ENCODE measurements at regions not wholly inside any gene's neighbourhood (a gene's known extent, or its start where the extent isn't known, plus 50 kb on each side); places are given as distances from the start of the nearest gene placed in this dataset.

- no peaks in the 10 kb centered on the region for H3K4me1 Mint-ChIP-seq (ENCODE audit: unreplicated experiment)
Measured at GRCh38 chr3:63092515-63092914, 185.6 kb upstream of the SYNPR start.

GRCh38 chr3:63094642-63095408 is 183.3 kb upstream of the SYNPR start:
- no peaks in the 10 kb centered on the region for H3K9me3 Mint-ChIP-seq (ENCODE audit: unreplicated experiment)
- H3K4me1 Mint-ChIP-seq (ENCODE audit: unreplicated experiment) = no peaks in the 10 kb centered on the region
- H3K36me3 Mint-ChIP-seq (ENCODE audit: low read depth, unreplicated experiment) = no peaks in the 10 kb centered on the region
- H3K4me3 Mint-ChIP-seq (ENCODE audit: unreplicated experiment) = no peak overlapping the region
- no peak for DNase-seq (ENCODE audit: low spot score)
- no peaks in the 10 kb centered on the region for H3K27me3 Mint-ChIP-seq (ENCODE audit: unreplicated experiment)
- no peak for TF ChIP-seq CTCF (IDR thresholded peaks at IDR 0.05; ENCODE audit: unreplicated experiment)
- no peak overlapping the region for H3K27ac Mint-ChIP-seq (ENCODE audit: unreplicated experiment)

More at GRCh38 chr3:63092515-63092914, 185.6 kb upstream of the SYNPR start:
- no peak for DNase-seq (ENCODE audit: low spot score)
- no peak overlapping the region for H3K27ac Mint-ChIP-seq (ENCODE audit: unreplicated experiment)
- no peak for TF ChIP-seq CTCF (IDR thresholded peaks at IDR 0.05; ENCODE audit: unreplicated experiment)
- no peak overlapping the region for H3K4me3 Mint-ChIP-seq (ENCODE audit: unreplicated experiment)
- no peaks in the 10 kb centered on the region for H3K36me3 Mint-ChIP-seq (ENCODE audit: low read depth, unreplicated experiment)
- H3K27me3 Mint-ChIP-seq (ENCODE audit: unreplicated experiment) = no peaks in the 10 kb centered on the region
- H3K9me3 Mint-ChIP-seq (ENCODE audit: unreplicated experiment) = no peaks in the 10 kb centered on the region

- Mint-ChIP-seq H3K27me3 (ENCODE audit: unreplicated experiment) (no peaks in the 10 kb centered on the region), H3K9me3 (ENCODE audit: unreplicated experiment) (no peaks in the 10 kb centered on the region), H3K4me1 (ENCODE audit: unreplicated experiment) (no peaks in the 10 kb centered on the region), H3K36me3 (ENCODE audit: low read depth, unreplicated experiment) (no peaks in the 10 kb centered on the region), H3K27ac (ENCODE audit: unreplicated experiment) (no peak overlapping the region), H3K4me3 (ENCODE audit: unreplicated experiment) (no peak overlapping the region)
- no peak for TF ChIP-seq CTCF (IDR thresholded peaks at IDR 0.05; ENCODE audit: unreplicated experiment)
- DNase-seq (ENCODE audit: low spot score) = no peak
Measured at GRCh38 chr3:63096248-63097058, 181.7 kb upstream of the SYNPR start.

- Mint-ChIP-seq H3K4me1 (ENCODE audit: unreplicated experiment) (no peaks in the 10 kb centered on the region), H3K36me3 (ENCODE audit: low read depth, unreplicated experiment) (no peaks in the 10 kb centered on the region), H3K27me3 (ENCODE audit: unreplicated experiment) (no peaks in the 10 kb centered on the region), H3K27ac (ENCODE audit: unreplicated experiment) (no peak overlapping the region), H3K9me3 (ENCODE audit: unreplicated experiment) (no peaks in the 10 kb centered on the region), H3K4me3 (ENCODE audit: unreplicated experiment) (no peak overlapping the region)
- DNase-seq (ENCODE audit: low spot score) = no peak
- no peak for TF ChIP-seq CTCF (IDR thresholded peaks at IDR 0.05; ENCODE audit: unreplicated experiment)
Measured at GRCh38 chr3:63097396-63097795, 180.7 kb upstream of the SYNPR start.

- no peak for TF ChIP-seq CTCF (IDR thresholded peaks at IDR 0.05; ENCODE audit: unreplicated experiment)
- Mint-ChIP-seq H3K27ac (ENCODE audit: unreplicated experiment) (no peak overlapping the region), H3K9me3 (ENCODE audit: unreplicated experiment) (no peaks in the 10 kb centered on the region), H3K4me3 (ENCODE audit: unreplicated experiment) (no peak overlapping the region), H3K27me3 (ENCODE audit: unreplicated experiment) (no peaks in the 10 kb centered on the region), H3K36me3 (ENCODE audit: low read depth, unreplicated experiment) (no peaks in the 10 kb centered on the region), H3K4me1 (ENCODE audit: unreplicated experiment) (no peaks in the 10 kb centered on the region)
- DNase-seq (ENCODE audit: low spot score) = no peak
Measured at GRCh38 chr3:63116922-63117321, 161.2 kb upstream of the SYNPR start.
